T-helper 2 cell treated with Interferon-gamma antibody and Interleukin-4, amounts not matched to agents 5 μg/mL and 100 μg/mL, for 36 hours (primary cell): ENCODE measurements at regions not wholly inside any gene's neighbourhood (a gene's known extent, or its start where the extent isn't known, plus 50 kb on each side); places are given as distances from the start of the nearest gene placed in this dataset.

Experiments used
- DNase-seq: peaks from one replicate; pipeline ENCODE4 v3.0.0; 2021; ENCODE audit warnings: low spot score
- H3K27ac Mint-ChIP-seq: one replicate; pipeline ENCODE4 v1.8.0; 2021; ENCODE audit warnings: mild to moderate bottlenecking, mixed read lengths
- H3K27me3 Mint-ChIP-seq: one replicate; pipeline ENCODE4 v1.8.0; 2021; ENCODE audit warnings: low read depth, mixed read lengths
- H3K36me3 Mint-ChIP-seq: one replicate; pipeline ENCODE4 v1.8.0; 2021; ENCODE audit warnings: low read depth, mixed read lengths
- H3K4me1 Mint-ChIP-seq: one replicate; pipeline ENCODE4 v1.8.0; 2021; ENCODE audit warnings: low read depth, mixed read lengths
- H3K4me3 Mint-ChIP-seq: one replicate; pipeline ENCODE4 v1.8.0; 2022; ENCODE audit warnings: mild to moderate bottlenecking, moderate library complexity, mixed read lengths
- H3K9me3 Mint-ChIP-seq: one replicate; pipeline ENCODE4 v1.8.0; 2021; ENCODE audit warnings: mixed read lengths

DNA sequence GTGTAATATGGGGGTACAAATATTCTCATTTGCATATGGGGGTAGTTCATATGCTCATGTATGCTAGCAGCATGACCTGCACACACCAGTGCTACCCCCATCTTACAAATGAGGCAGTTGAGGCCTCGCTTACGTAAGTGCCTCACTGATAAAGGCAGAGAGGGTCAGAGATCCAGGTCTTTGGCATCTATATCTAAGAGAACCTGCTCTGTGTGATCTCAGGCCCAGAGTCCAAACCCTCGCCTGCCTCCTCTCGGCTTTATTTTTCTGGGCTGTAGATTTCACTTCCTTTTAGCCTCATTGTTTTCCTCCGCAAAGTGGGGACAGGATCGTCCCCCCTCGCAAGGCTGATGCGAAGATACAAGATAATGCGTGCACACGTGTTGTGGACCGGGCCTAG lies 325.2 kb downstream of the MN1 start:
- Mint-ChIP-seq H3K36me3 (no peaks in the 10 kb centered on the region), H3K4me1 (no peaks in the 10 kb centered on the region), H3K9me3 (peaks cover 4% of the 10 kb centered on the region), H3K4me3 (no peak overlapping the region), H3K27me3 (no peaks in the 10 kb centered on the region), H3K27ac (no peak overlapping the region)
- no peak for DNase-seq

DNA sequence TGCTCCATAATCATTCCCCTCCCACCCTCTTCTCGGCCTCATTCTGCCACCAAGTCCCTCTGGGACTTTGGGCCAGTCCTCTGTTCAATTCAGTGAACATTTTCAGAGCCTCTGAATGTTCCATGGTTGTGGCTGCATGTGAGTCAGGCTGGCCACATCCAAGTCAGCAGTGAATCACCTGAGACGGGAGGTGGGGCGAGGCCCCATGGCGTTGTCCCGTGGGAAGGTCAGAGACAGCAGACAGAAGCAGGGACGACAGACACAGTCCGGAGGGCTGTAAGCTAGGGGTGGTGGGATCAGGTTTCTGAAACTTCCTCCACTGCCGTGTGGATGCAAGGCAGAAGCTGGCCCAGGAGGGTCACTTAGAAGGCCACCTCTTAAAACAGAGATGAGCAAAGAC lies 324.8 kb downstream of the MN1 start:
- Mint-ChIP-seq H3K4me3 (no peak overlapping the region), H3K4me1 (no peaks in the 10 kb centered on the region), H3K27me3 (no peaks in the 10 kb centered on the region), H3K27ac (no peak overlapping the region), H3K36me3 (no peaks in the 10 kb centered on the region), H3K9me3 (peaks cover 4% of the 10 kb centered on the region)
- DNase-seq = no peak

GRCh38 chr22:27477171-27477570 lies 324.4 kb downstream of the MN1 start:
- Mint-ChIP-seq H3K36me3 (no peaks in the 10 kb centered on the region), H3K27ac (no peak overlapping the region), H3K9me3 (peaks cover 4% of the 10 kb centered on the region), H3K27me3 (no peaks in the 10 kb centered on the region), H3K4me1 (no peaks in the 10 kb centered on the region), H3K4me3 (no peak overlapping the region)
- no peak for DNase-seq

DNA sequence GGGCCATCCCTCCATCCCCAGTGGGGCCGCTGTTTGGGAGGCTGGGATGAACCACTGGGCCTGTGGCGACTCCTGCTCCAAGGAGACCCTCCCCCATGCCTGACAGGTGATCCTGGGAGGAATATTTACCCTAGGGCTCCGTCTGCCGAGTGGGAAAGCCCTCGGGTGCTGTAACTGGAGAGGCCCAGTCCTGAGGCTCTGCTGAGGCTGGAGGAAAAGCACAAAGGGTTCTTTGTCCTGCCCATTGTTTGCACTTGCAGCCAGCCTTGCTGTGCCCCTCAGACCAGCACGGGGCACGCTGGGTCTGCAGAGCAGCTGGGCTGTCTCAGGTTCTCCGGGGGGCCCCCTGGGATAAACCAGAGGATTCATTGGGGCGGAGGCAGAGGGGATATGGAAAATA lies 321.1 kb downstream of the MN1 start:
- no peaks in the 10 kb centered on the region for H3K36me3 Mint-ChIP-seq
- H3K27me3 Mint-ChIP-seq = no peaks in the 10 kb centered on the region
- H3K4me1 Mint-ChIP-seq = no peaks in the 10 kb centered on the region
- peaks cover 4% of the 10 kb centered on the region for H3K9me3 Mint-ChIP-seq
- no peak overlapping the region for H3K27ac Mint-ChIP-seq
- no peak overlapping the region for H3K4me3 Mint-ChIP-seq
- no peak for DNase-seq

DNA sequence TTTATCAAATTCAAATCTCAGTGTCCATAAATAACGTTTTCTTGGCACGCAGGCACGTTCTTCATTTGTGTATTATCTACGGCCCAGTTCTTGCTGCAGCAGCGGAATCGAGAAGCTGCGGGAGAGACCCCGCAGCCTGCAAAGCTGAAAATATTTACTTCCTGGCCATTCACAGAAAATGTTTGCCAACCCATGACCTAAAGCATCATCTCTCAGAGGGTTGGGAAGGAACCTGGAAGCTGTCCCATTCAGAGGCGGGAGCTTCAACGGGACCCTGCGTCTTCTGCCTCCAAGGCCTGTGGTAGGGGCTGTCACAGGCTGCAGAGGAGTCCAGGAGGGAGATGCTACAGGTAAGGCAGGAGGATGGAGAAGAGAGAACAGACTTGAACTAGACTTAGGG lies 319.2 kb downstream of the MN1 start:
- Mint-ChIP-seq H3K27ac (no peak overlapping the region), H3K27me3 (no peaks in the 10 kb centered on the region), H3K4me3 (no peak overlapping the region), H3K9me3 (peaks cover 4% of the 10 kb centered on the region), H3K4me1 (no peaks in the 10 kb centered on the region), H3K36me3 (no peaks in the 10 kb centered on the region)
- no peak for DNase-seq

DNA sequence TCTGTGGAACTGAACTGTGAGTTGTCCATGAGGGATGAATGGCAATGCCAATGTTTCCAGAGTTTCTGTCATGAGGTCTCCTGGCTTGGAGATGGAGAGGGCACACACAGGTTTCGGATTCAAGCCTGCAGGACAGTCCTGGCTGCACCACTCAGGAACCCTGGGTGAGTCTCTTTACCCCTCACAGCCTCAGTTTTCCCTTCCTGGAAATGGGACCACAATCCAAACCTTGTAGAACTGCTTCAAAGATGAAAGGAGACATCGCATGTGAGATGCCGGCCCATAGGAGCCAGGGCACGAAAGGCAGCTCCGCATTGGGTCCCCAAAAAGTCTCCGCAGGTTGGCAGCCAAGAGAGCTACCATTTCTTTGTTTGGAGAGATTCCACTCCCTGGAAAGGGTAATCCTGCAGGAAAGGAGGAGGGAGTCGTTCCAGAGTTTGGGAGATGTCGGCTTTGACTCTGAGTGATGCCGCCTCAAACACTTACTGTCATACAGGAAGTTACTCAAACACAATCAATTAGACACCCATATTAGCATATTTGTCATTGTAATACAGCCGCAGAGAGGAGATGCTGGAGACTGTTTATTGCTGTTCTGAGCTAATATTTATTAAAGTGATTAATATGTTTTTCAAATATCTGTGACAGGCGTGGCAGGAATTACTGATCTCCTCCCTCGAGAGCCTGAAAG lies 318.3 kb downstream of the MN1 start:
- no peak for DNase-seq
- Mint-ChIP-seq H3K27me3 (no peaks in the 10 kb centered on the region), H3K9me3 (peaks cover 4% of the 10 kb centered on the region), H3K36me3 (no peaks in the 10 kb centered on the region), H3K4me3 (no peak overlapping the region), H3K27ac (no peak overlapping the region), H3K4me1 (no peaks in the 10 kb centered on the region)

GRCh38 chr22:27485842-27486241 lies 315.7 kb downstream of the MN1 start:
- no peaks in the 10 kb centered on the region for H3K36me3 Mint-ChIP-seq
- no peaks in the 10 kb centered on the region for H3K27me3 Mint-ChIP-seq
- H3K4me3 Mint-ChIP-seq = no peak overlapping the region
- no peak overlapping the region for H3K27ac Mint-ChIP-seq
- DNase-seq = no peak
- no peaks in the 10 kb centered on the region for H3K4me1 Mint-ChIP-seq
- no peaks in the 10 kb centered on the region for H3K9me3 Mint-ChIP-seq

DNA sequence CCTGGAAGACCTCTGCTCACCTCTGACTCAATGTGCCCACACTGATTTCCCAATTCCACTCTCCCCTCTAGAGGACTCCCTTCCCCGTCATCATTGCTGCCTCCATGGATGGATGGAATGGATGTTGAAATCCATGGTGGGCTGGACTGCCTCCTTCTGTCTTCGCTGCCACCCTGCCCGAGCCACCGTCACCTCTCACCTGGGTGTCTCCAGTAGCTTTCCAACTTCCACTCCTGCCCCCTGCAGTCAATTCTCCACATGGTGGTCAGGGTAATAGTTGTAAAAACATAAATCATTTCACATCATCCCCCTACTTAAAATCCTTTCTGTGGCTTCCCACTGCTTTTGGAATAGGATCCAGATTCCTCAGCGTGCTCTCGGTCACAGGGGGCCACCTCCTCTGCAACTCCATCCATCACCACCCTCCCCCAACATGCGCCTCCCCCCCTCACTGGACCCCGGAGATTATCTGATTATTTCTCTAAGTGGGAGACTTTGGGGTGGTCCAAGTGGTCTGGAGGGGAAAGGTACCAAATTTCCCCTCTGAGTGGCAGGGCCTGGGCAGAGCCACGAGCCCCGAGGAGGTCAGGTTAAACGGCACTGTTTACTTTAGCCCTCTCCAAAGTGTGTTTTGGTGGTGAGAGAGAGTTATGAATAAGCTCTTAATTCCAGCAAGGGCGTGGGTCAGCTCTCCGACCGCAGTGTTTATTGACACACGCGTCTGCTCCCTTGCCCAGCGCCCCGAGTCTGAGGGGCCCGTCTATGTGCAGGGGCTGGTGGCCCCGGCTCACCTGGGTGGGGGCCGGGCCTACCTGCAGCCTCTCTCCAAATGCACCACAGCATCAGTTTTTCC lies 313.7 kb downstream of the MN1 start:
- Mint-ChIP-seq H3K4me3 (no peak overlapping the region), H3K36me3 (no peaks in the 10 kb centered on the region), H3K9me3 (peaks cover 11% of the 10 kb centered on the region), H3K27ac (no peak overlapping the region), H3K4me1 (peaks cover 1% of the 10 kb centered on the region), H3K27me3 (no peaks in the 10 kb centered on the region)
- DNase-seq = no peak

GRCh38 chr22:27488456-27489177 lies 312.9 kb downstream of the MN1 start:
- peaks cover 19% of the 10 kb centered on the region for H3K9me3 Mint-ChIP-seq

GRCh38 chr22:27489178-27489675 lies 312.3 kb downstream of the MN1 start:
- H3K4me3 Mint-ChIP-seq = no peak overlapping the region
- DNase-seq = no peak
- no peaks in the 10 kb centered on the region for H3K36me3 Mint-ChIP-seq
- peaks cover 19% of the 10 kb centered on the region for H3K9me3 Mint-ChIP-seq
- no peak overlapping the region for H3K27ac Mint-ChIP-seq
- peaks cover 1% of the 10 kb centered on the region for H3K4me1 Mint-ChIP-seq
- H3K27me3 Mint-ChIP-seq = no peaks in the 10 kb centered on the region

More at GRCh38 chr22:27488456-27489177, 312.9 kb downstream of the MN1 start:
- Mint-ChIP-seq H3K27me3 (no peaks in the 10 kb centered on the region), H3K4me3 (no peak overlapping the region), H3K36me3 (no peaks in the 10 kb centered on the region), H3K4me1 (peaks cover 1% of the 10 kb centered on the region), H3K27ac (no peak overlapping the region)
- no peak for DNase-seq

DNA sequence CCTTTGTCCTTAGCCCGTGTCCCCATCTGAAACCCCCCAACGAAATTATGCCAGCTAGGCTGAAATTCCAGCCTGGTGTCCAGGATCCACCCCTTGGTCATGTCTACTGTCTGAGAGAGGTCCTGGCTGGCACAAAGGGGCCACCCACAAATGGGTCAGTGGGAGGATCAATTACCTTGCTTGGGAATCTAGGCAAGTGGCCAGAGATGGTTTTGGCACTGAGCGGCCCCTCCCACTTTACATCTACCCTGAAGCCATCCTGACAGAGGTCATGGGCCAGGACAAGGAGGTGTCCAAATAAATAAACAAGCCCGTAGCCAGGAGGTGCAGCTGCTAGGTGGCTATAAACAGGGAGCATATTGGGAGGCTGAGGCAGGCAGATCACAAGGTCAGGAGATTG lies 311.5 kb downstream of the MN1 start:
- no peak overlapping the region for H3K4me3 Mint-ChIP-seq
- H3K9me3 Mint-ChIP-seq = peaks cover 19% of the 10 kb centered on the region
- no peaks in the 10 kb centered on the region for H3K27me3 Mint-ChIP-seq
- H3K36me3 Mint-ChIP-seq = no peaks in the 10 kb centered on the region
- H3K4me1 Mint-ChIP-seq = peaks cover 1% of the 10 kb centered on the region
- no peak overlapping the region for H3K27ac Mint-ChIP-seq
- no peak for DNase-seq

DNA sequence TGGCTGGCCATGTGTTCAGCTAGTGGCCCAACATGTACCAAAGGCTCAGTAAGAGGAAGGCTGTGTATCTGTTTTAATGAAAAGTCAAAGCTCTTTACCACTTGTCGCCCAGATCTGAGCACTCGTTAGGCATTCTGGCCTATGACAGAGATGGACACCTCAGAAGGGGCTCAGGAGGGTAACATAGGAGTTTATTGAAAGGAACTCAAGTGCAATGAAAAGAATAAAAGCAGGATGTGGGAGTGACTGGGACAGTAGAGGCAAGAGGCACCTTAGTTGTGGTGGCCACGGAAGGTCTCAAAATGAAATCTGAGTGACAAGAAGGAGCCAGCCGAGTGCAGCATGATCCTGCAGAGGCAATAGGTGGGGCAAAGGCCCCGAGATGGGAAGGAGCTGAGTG lies 309.7 kb downstream of the MN1 start:
- Mint-ChIP-seq H3K27ac (no peak overlapping the region), H3K9me3 (peaks cover 19% of the 10 kb centered on the region), H3K27me3 (no peaks in the 10 kb centered on the region), H3K4me1 (peaks cover 1% of the 10 kb centered on the region), H3K36me3 (no peaks in the 10 kb centered on the region), H3K4me3 (no peak overlapping the region)
- DNase-seq = no peak

GRCh38 chr22:27492566-27493201 lies 308.9 kb downstream of the MN1 start:
- Mint-ChIP-seq H3K4me1 (peaks cover 1% of the 10 kb centered on the region), H3K36me3 (no peaks in the 10 kb centered on the region), H3K27me3 (no peaks in the 10 kb centered on the region), H3K9me3 (peaks cover 19% of the 10 kb centered on the region), H3K27ac (peak overlapping the region; percentile 15), H3K4me3 (no peak overlapping the region)
- no peak for DNase-seq
